ENCODE measurements at regions not wholly inside any gene's neighbourhood (a gene's known extent, or its start where the extent isn't known, plus 50 kb on each side); places are given as distances from the start of the nearest gene placed in this dataset.

GRCh38 chr14:86885280-86885679 is 1107.7 kb downstream of the GALC start:
- DNase-seq = no peak
- no peak for FAIRE-seq
- no peak for ATAC-seq
- TF ChIP-seq CTCF (IDR thresholded peaks at IDR 0.05) = no peak
- Histone ChIP-seq H3K27me3 (no peaks in the 10 kb centered on the region), H3K36me3 (no peaks in the 10 kb centered on the region), H3K27ac (no peak overlapping the region), H3K4me3 (no peak overlapping the region), H3K9me3 (no peaks in the 10 kb centered on the region), H3K4me1 (no peaks in the 10 kb centered on the region)
- intact Hi-C loops (cut with DNase I) = no loop called here
- 85 to 90% methylated on average over 4 of the region's 4 CpGs for WGBS, 2 donors

DNA sequence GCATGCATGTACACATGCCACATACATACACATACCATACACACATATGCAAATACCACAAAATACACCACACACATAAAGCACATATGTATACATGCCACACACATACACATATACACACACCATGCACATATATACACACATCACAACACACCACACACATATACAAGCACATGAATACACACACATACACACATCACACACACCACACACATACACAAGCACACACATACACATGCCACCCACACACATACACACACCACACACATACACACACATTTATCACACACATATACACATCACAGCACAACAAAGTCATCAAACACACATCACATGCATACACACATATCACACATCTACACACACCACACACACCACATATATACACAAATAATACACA is 1108.5 kb downstream of the GALC start:
- DNase-seq = no peak
- H3K4me1 ChIP-seq = no peaks in the 10 kb centered on the region
- no peaks in the 10 kb centered on the region for H3K27me3 ChIP-seq
- no peak for ATAC-seq
- no peak for TF ChIP-seq CTCF (IDR thresholded peaks at IDR 0.05)
- no peak overlapping the region for H3K27ac ChIP-seq
- intact Hi-C loops (cut with DNase I) = no loop called here
- H3K4me3 ChIP-seq = no peak overlapping the region
- H3K36me3 ChIP-seq = no peaks in the 10 kb centered on the region
- no peaks in the 10 kb centered on the region for H3K9me3 ChIP-seq
- FAIRE-seq = no peak

GRCh38 chr14:86882818-86883217 is 1110.2 kb downstream of the GALC start:
- Histone ChIP-seq H3K4me3 (no peak overlapping the region), H3K4me1 (no peaks in the 10 kb centered on the region), H3K27me3 (no peaks in the 10 kb centered on the region), H3K9me3 (no peaks in the 10 kb centered on the region), H3K27ac (no peak overlapping the region), H3K36me3 (no peaks in the 10 kb centered on the region)
- ATAC-seq (no peak), FAIRE-seq (no peak), DNase-seq (no peak)
- TF ChIP-seq CTCF (IDR thresholded peaks at IDR 0.05) = no peak
- WGBS, 2 donors = 52 to 55% methylated on average over 3 of the region's 3 CpGs
- intact Hi-C loops (cut with DNase I) = no loop called here

DNA sequence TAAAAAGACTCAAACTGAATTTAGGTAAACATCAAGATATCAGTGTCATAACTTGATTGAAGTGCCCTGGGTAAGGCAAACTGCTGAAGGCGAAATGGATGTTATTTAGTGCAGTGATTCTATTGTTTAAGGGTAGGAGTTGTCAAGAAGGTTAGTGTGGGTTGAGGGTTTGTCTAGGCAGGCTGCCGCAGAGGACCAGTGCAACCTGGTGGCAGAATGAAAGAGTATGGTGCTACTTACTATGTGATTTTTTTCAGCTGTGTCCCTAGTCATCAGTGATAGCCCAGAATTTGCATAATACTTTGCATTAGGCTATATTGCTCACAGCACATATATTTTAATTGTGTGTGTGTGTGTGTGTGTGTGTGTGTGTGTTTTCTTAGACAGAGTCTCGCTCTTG is 1127.0 kb downstream of the GALC start:
- no peak for TF ChIP-seq CTCF (IDR thresholded peaks at IDR 0.05)
- Histone ChIP-seq H3K27ac (no peak overlapping the region), H3K9me3 (no peaks in the 10 kb centered on the region), H3K27me3 (no peaks in the 10 kb centered on the region), H3K36me3 (no peaks in the 10 kb centered on the region), H3K4me1 (no peaks in the 10 kb centered on the region), H3K4me3 (no peak overlapping the region)
- ATAC-seq = no peak
- no peak for FAIRE-seq
- 92 to 93% methylated on average over 3 of the region's 3 CpGs for WGBS, 2 donors
- intact Hi-C loops (cut with DNase I) = no loop called here
- no peak for DNase-seq

DNA sequence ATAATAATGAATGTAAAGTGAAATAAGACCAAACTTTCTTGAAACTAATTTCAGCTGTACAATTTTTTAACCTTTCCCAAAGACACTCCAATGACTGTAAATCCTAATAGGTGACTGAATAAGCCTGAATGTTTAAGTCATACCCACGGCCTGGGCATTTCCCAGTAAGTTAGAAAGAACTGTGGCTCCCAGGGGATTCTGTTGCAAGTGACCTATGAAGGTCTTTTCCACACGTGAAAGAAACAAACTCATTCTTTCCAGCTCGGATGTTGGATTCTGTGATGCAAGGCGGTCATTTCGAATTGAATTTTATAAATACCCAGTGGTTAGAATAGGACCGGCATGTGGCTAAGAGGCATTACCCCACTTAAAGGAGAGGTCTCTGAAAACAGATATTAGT is 1134.4 kb downstream of the GALC start:
- Histone ChIP-seq H3K4me3 (no peak overlapping the region), H3K27me3 (no peaks in the 10 kb centered on the region), H3K4me1 (no peaks in the 10 kb centered on the region), H3K9me3 (no peaks in the 10 kb centered on the region), H3K27ac (no peak overlapping the region), H3K36me3 (no peaks in the 10 kb centered on the region)
- DNase-seq (no peak), ATAC-seq (no peak), FAIRE-seq (no peak)
- intact Hi-C loops (cut with DNase I) = no loop called here
- TF ChIP-seq CTCF (IDR thresholded peaks at IDR 0.05) = no peak
- WGBS, 2 donors = 67 to 76% methylated on average over 6 of the region's 6 CpGs
